D341Med (cell line): ENCODE measurements at regions not wholly inside any gene's neighbourhood (a gene's known extent, or its start where the extent isn't known, plus 50 kb on each side); places are given as distances from the start of the nearest gene placed in this dataset.
A peak's percentile ranks its signal among the peaks of the same experiment; 100 is the strongest.

Source experiments
- DNase-seq: peaks from one replicate; pipeline ENCODE4 v3.0.0; 2012; ENCODE audit warnings: low spot score

GRCh38 chr13:44218501-44219240 is 155.0 kb upstream of the SERP2 start:
- no peak for DNase-seq

- DNase-seq = no peak
These were observed 153.8 kb upstream of the SERP2 start for GRCh38 chr13:44219577-44220548.

DNA sequence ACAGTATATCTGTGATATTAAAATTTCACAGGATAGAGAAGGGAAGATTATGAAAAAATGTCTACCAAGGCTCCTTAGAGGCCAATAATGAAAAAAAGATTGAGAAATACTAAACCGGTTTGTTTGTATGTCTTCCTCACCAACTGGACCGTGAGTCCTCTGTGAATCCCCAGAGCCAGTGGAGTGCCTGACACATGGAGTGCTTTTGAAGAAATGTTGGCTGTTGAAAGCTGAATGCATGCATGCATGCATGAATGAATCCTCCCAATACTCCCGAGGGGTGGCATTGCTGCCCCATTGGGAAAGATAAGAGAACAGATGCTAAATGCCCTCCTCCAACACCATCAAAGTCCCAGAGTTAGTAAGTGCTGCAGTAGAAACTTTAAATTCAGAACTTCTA is 152.7 kb upstream of the SERP2 start:
- DNase-seq = no peak

DNA sequence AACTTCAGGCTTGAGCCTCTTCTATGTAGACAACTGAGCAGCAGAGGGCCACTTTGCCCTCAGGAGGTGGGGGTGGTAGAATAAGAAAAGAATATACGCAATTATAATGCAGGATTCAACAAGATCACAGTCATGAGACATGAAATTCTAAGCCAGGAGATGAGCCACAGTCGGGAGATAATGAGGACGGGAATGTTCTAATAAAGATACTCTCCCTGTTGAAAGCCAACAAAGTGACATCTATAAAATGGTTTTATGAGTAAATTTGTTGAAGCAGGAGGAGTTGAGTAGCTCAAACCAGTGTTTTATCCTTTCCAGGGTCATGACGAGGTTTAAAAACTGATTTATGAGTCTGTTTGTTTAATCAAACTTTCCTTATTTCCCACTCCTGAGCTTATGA is 152.0 kb upstream of the SERP2 start:
- no peak for DNase-seq

DNA sequence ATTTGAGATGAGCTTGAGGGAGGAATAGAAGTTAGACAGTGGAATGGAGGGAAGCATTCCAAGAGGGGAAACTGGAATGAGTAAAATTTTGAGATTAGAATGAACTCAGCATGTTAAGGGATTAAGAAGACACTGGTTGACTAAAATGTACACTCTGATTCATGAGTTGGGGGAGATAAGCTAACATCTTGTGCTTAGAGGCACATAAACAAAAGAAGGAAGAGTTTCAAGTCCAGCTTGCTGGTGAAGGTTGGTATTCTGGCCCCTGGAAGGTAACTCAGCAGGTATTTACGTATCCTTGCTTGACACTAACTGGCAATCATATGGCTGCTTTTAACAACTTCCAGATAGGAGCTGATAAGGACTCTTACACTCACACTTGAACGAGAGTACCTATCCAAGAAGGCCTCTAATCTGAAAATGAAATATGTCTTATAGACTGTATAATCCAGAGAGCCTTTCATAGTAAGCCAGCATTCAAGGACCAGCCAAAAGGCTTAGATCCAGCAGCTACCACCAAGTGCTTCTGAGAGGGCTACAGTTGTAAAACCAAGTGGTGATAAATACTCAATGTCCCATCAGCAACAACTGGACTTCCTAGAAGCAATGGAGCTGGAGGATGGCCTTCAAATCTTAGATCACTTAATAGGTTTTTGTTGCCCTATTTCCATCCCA is 149.7 kb upstream of the SERP2 start:
- no peak for DNase-seq

DNA sequence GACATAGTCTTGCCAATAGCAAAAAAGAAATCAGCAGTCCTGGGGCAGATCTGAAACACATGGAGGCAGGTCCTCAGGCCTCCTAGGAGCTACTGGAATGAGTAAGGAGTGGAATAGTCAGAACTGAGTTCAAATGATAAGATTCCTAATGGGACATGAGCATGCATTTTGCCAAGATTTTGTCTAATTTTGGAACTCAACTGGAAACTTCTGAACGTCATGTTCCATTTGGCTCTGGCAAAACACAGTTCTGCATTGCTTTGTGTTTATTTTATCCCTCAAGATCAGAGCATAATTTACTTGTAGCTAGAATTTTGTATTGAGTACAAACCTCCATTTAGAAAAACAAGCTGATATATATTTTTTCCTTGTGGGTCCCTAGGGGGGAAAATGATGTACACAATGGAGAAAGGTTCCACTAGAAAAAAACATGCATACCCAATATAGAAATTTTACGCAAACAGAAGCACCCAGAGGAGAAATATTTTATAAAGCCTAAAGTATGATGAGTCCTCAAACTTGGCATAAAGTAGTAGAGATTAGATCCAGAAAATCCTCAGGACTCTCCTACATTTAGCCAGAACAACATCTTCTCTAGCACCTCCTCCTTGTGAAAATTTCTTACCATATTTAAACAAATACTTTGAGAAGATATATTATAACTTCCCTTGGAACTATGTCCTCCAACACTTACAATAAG is 149.0 kb upstream of the SERP2 start:
- DNase-seq = no peak

DNA sequence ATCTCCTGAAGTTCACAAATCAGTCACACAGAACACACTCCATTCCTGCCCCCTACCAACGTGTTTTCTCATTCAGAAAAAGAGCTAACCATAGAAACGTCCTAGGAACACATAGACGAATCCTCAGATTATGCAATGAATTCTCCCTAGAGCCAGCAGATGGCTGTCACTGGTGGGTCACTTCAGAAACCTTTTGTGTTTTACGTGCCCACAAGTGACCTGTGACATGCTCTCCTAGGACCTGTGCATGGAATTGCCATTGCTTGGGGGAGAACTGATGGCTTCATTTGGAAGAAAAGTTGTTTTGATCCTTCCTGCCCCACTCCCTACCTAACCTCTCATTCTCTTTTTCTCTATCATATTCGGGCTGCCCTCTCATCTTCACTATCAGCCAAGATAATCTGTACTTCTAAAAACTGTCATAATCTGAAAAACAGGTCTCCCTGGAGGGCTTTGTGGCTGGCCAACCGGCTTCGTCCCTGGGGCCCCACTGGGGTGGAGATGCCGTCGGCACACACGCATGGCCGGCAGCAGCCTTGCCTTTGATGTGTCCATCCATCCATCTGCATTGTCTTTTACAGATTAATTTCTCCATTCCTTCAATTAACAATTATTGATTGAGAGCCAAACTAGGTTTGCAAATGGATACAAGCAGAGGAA is 144.1 kb upstream of the SERP2 start:
- DNase-seq = no peak

DNA sequence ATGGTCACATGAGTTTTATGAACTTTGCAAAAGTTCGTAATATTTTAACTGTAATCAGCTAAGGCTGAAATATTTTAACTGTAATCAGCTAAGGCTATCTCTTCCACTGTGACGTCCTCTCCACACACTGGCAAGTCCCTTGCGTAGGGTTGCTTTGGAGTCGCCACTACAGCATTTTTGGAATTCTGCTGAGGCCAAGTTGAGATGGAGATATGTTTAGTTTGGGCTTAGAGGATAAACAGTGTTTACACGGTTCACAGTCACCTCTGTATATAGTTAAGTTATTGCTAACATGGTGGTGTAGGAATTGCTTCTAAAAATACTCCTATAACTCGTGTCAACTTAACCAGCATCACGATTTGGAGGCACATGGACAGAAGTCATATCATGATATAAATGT is 143.6 kb upstream of the SERP2 start:
- no peak for DNase-seq

- no peak for DNase-seq
These were observed 142.9 kb upstream of the SERP2 start for GRCh38 chr13:44230736-44231135.

DNA sequence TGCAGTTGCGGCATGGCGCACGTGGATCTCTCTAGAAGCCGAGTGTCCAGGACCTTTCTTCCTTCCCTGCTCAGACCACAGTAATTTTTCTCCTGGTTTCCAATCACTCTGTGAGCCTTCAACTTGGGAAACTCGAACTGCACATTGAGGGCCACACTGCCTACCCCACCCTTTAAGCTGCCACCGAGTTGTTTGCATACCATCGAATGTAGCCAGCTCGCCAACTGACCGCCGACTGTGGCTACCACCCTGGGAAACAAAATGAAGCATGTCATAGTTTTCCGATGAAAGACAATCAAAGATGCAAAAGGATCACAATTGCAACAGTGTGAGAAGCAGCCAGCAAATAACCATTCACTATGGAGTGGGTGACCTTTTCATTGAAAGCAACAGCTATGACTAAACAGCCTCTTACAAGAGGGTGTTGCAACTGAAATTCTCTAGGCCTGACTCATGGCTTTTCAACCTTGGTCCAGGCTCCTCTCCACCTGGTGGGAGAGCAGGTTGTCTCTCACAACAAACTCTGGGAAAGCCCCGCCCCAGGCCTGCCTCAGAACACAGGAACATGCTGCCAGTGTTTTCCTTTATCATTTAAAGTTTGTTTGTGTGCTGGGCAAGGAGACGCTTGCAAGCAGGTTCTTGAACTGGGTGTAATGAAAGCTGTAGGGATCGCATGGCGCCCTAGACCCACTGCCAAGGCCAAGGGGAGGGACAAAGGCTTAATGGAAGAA is 141.7 kb upstream of the SERP2 start:
- DNase-seq = no peak

GRCh38 chr13:44232774-44233173 is 140.8 kb upstream of the SERP2 start:
- DNase-seq = no peak

DNA sequence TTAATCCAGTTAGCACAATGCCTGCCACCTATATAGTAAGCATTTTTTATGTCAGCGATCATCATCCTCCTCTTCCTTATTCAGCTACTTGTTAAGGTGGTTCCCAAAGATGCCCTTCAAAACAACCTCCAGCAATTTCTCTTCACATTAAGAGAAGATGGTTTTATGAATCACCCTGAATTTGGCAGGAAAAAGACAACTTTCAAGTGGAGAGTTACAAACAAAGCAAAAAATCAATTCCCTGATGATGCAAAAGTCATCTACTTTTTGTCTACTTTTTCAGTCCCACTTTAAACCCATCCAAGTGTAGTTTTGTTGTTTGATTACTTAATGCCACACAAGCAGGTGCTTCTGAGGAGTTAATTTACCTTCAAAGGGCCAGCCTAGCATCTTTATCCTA is 139.1 kb upstream of the SERP2 start:
- no peak for DNase-seq

DNA sequence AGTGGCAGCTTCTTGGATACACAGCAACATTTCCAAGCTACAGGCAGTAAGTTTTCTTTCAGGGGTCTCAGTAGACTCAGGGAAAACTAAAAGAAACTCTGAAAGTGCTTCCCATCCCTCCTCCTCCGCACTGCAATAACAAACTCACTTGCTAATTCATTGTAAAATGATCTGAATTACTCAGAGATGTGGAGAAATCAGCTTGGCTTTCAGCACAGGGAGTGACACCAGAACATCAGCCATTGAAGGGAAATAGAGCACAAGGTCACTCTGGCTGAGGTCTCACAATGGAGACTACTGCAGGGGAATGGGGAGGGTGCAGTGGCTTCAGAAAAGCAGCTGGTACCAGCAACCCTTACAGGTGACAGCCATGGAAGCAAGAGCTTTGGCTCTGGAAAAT is 137.3 kb upstream of the SERP2 start:
- DNase-seq = no peak

- no peak for DNase-seq
These were observed 136.8 kb upstream of the SERP2 start for GRCh38 chr13:44236801-44237207.

DNA sequence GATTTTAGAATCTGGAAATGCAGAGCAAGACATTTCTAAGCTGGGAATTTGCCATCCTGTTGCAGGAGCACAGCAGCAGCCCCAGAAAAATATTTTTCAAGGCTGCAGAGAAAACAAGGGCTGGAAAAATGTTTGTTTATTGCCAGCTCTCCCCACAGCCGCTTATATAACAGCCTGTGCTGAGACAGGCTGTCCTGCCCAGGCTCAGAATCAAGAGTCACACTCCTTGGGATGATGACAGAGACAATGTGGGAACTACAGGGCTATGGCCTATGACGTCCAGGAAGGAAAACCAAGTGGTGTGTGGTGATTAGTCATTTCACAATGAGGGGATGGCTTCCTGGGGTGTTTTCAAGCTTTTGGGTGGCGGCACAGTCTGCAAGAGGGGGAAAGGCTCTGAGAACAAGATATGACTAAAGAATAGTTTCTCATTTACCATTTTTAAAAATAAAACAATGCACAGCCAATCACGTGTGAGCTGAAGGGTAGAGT is 136.3 kb upstream of the SERP2 start:
- no peak for DNase-seq

DNA sequence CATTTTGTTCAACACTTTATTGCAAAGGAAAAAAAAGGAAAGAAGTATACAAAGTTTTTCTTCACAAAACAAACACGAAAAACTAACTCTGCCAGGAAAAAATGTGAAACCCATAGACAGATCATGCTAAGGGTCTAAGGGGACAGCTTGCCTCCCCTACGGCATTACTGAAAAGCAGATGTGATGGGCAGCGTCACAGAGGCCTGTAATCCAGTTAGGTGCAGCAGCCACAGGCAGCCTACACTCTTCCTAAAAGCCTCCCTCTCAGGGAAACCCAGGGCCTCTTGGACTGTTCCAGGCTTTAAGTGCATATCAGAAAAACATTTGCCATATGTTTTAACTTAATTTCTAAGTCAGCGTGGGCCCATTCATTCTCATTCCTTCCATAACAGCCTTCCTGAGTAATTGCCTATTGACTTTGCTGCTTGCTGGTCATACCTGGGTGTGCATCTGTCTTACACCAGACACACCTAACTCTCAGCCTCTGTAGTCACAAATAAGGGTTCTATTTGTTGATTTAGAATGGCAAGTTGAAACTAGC is 135.7 kb upstream of the SERP2 start:
- no peak for DNase-seq

- DNase-seq = peak; percentile 65
These were observed 132.9 kb upstream of the SERP2 start for GRCh38 chr13:44240611-44241145.

GRCh38 chr13:44241638-44242037 is 132.0 kb upstream of the SERP2 start:
- DNase-seq = no peak

GRCh38 chr13:44242766-44243165 is 130.9 kb upstream of the SERP2 start:
- DNase-seq = no peak

DNA sequence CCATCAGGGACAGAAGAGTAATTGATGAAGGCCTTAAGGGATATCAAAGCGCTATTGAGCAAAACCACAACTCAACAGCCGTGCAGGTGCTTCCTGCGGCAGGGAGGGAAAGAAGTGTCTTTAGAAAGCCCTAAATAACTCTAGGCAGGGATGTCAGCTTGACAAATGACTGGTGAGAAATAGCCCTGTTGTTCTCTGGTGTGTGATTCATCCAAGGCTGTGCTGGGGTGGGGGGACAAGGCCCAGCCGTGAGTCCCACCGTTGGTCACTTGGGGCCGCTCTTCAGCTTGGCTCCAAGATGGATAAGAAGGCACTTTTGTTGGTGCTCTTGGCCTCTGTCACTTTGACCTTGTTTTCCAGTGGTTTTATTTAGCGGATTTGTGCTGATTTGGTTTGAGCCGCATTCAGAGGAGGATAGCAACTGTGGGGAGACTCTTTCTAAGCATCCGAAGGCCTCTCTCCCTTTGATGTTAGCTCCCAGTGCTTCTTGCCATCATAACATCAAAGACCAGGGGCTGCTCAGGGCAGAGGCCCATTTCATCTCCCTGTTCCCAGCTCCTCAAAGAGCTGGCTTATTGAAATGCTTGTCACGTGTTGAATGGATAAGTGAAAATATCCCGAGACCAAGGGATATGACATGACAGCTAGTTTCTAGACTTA is 130.3 kb upstream of the SERP2 start:
- no peak for DNase-seq
